GM18951 (cell line): ENCODE measurements at regions not wholly inside any gene's neighbourhood (a gene's known extent, or its start where the extent isn't known, plus 50 kb on each side); places are given as distances from the start of the nearest gene placed in this dataset.
"Not testable (repeated sequence)": the region's sequence is repeated elsewhere in the genome, so short reads cannot be mapped to it uniquely, and the experiment has no call there.

Source experiments
- POLR2A ChIP-seq: IDR thresholded peaks from 4 replicates; pipeline ENCODE4 v1.6.1; 2011; ENCODE audit warnings: mild to moderate bottlenecking; ENCODE audit not compliant: insufficient read length, insufficient read depth; ENCODE audit errors: extremely low read depth
- in situ Hi-C: fragments of 300-500 bp; cut with MboI; formaldehyde crosslinking; loops from one replicate; pipeline ENCODE4 v1.12.0; 2022; ENCODE audit warnings: low sequenced_read_pairs, mixed read lengths, inconsistent platforms; ENCODE audit not compliant: unreplicated experiment

DNA sequence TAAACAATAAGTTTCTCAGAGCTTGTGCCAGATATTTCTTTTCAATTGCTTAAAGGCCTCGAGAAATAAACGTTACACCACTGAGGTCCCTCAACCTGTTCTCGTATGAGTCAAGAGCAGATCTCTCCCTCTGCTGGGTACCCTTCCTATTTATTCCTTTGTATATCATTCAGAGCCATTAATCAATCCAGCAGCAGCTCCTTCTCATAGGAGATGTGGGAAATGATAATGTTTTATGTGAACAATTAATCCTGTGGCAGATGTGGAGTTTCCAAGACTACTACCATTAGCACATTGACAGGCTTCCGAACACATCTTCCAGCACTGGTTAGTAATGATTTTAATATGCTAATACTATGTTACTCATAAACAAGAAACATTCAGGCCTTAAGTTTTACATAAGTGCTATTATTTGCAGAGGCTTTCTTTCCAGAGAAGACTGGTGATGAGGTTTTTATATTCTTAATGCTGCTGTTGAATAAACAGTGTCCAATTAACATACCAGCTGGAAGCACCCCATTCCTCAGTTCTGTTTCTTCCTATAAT is 196.5 kb downstream of the ZNF608 start:
- in situ Hi-C loops = no loop called here
- no peak for TF ChIP-seq POLR2A

DNA sequence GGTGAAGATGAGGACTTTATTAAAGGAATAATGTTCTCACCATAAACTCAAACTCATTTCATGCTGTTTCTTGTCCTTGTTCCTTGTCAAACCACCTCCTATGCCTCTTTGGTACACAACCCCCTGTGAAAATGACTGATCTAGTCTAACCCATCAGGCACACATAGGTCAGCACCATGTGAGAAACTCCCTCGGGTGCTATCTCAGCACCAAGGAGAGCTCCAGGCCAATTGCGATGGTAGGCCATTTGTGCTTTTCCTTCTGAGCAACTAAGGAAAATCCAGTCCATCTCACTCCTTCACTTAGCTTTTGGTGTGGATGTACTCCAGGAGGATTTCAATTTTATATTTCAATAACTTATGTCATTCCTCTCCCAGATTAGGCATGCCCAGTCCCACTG is 199.8 kb downstream of the ZNF608 start:
- in situ Hi-C loops = no loop called here
- TF ChIP-seq POLR2A = no peak

DNA sequence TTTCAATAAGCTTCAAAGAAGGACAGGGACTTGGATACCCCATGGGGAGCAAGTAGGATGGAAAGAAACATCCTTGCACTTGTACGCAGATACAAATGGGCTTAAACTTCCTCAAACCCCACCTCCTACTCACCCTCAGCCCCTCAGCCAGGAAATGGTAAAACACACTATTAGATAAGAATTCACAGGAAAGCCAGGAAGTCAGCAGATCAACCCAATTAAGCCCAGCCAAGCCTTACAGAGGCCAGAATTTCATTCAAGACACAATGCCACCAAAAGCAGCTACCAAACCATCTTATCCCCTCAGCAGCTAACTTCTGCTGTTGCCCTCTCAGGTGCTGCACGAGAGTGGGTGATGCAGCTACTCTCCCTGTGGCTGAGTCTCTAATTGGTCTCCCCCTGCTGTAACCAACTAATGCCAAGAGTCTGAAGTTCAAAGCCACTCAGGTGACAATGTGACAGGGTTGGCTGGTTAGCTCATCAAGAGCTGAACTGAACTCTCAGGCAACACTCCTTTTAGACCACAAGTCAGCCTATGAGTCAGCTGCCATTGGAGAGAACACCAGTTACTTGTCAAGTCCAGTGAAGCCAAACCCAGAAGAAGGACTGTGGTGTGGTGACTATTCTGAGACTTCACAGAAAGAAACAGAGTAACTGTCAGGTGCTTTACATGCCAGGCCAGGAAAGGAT is 201.9 kb downstream of the ZNF608 start:
- in situ Hi-C loops = no loop called here

DNA sequence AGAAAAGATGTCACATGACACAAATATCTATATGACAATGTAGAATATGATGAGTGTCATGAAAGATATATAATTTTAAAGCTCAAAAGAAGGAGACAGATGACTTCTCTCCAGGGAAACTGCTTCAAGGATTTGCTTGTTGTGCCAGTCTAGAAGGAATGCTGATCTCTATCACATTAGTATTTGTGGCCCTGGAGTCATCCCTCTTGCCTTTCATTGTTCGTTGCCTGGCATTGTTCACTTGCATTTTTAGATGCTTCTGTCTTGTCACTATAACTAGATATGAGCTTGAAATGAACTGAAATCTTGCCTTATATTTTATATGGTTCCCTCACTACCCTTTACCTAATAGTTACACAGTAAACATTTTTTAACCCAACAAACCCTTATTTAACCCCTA is 207.5 kb downstream of the ZNF608 start:
- in situ Hi-C loops = no loop called here
- TF ChIP-seq POLR2A = no peak

More for the DNA sequence above, 201.9 kb downstream of the ZNF608 start:
- no peak for TF ChIP-seq POLR2A

DNA sequence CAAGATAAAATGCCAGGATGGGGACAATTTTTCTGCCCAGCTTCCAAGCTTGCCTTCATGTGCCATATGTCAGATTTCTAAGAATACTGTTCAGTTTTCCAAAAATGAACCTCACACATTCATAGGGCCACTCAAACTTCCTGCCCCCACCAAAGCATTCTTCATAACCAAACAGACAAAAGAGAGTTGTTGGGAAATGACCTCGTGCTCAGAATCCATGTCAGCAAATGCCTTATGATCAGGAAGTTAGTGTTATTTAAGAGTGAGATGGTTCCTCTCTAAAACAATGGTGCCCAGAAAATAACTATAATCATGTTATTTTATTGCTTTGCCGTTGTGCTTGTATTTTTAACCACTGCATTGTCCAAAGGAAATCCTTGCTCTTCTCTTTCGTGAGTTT is 208.2 kb downstream of the ZNF608 start:
- TF ChIP-seq POLR2A = no peak
- in situ Hi-C loops = no loop called here

DNA sequence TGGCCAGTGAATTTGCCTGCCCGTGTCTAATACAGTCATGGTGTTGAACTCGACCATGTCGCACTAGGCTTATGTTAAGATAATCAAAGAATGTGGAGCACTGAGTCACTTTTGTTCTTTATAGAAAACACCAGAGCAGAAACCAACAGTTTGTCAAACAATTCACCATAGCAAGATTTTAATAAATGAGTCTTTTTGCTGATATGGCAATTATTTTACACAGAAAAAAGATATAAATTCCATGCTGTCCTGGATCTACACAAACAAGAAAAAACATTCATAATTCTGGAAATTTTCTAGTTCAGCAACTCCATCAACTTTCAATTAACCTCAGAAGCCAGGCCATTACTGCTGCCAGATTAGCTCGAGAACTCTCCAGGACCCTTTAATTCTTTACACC is 208.9 kb downstream of the ZNF608 start:
- in situ Hi-C loops = no loop called here
- no peak for TF ChIP-seq POLR2A

DNA sequence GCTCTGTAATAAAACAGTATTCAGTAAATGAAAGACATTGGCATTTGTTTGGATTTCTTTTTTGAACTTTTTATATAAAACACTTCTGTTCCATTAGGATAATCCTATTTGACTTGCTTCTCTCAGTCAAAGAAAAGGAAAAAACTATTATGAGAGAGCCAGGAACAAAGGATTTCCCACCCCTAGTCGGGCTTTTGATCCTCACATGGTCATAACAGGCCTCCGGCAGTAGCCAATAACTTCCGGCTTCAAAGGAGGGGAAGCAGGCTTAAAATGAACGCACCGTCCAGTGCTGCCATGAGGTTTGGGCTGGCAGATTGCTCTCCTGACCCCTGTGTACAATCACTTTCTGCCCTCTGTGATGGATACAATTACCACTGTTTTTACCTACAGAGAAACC is 209.3 kb downstream of the ZNF608 start:
- no peak for TF ChIP-seq POLR2A
- in situ Hi-C loops = no loop called here

DNA sequence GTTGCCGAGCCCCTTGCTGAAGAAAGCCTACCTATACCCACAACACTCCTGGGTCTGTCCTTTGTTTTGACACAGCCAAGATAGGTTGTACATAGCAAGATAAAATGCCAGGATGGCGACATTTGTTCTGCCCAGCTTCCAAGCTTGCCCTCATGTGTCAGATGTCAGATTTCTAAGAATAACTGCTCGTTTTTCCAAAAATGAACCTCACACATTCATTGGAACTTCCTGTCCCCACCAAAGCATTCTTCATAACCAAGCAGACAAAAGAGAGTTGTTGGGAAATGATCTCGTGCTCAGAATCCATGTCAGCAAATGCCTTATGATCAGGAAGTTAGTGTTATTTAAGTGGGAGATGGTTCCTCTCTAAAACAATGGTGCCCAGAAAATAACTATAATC is 210.1 kb downstream of the ZNF608 start:
- no peak for TF ChIP-seq POLR2A
- in situ Hi-C loops = no loop called here

DNA sequence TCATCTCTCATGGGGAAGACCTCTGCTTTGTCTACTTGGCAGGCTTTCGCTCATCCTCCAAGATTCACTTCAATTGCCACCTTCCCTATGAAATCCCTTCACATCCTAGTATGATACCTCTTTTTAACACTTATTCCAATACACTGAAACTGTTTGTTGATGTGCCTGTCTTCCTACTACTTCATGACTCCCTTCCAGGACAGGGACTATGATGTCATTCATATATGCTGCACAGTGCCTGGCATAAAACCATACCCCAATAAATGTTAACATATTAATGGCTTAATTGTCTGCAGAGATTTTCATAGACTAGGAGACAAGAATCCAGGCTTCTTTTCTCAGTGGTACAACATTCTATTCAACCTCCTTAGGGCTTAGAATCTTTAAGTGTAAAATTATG is 215.5 kb downstream of the ZNF608 start:
- TF ChIP-seq POLR2A = no peak
- in situ Hi-C loops = no loop called here

DNA sequence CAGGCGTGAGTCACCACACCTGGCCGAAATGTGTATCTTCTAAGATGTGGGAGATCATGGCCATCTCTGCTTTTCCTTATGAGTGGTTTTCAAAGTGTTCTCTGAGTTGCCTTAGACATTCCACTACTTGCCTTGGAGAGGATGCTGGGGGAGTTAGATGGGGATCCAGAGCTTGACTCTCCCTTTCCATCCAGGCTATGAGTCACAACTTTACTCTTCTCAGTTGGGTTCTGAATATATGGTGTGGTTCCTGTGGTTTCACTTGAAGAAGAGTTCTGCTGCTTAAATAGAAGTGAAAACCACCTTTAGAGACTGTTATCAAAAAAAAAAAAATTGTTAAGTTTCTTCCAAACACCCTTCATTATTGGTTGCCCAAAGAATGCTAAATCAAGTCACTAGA is 217.6 kb downstream of the ZNF608 start:
- TF ChIP-seq POLR2A = no peak
- in situ Hi-C loops = no loop called here

DNA sequence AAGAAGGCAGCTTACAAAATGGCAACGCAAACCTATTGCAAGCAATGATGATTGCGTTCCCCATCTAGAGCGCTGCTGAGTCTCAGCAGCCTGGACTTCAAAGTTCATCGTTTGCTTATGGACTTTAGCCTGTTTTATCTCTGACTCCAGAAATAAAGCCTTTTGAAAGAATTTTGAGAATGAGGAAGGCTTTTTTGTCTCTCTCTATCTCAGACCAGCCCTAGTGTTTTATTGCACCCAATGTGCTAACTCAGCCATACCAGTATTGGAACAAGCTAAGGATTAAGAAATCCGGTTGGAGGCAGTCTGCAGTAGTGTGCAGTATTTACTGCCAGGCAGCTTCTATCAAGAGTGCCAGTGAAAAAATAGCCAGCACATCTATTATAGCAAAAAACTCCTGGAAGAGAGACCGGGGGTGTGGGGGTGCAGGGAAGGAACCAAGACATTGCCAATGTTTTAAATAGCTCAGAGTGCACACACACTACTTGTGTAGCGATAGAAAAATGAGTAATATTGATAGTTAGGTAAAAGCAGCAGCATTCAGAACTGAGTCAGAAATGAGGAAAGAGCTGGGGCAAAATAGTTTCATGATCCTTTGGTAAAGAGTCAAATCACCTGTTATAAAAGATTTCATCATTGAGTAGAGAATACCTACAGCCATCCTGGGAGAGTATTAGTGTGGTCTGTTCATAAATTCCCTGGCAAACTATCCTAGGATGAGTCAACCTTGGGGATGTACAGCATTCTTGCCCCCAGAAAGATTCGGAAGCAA is 219.0 kb downstream of the ZNF608 start:
- in situ Hi-C loops = no loop called here
- no peak for TF ChIP-seq POLR2A

DNA sequence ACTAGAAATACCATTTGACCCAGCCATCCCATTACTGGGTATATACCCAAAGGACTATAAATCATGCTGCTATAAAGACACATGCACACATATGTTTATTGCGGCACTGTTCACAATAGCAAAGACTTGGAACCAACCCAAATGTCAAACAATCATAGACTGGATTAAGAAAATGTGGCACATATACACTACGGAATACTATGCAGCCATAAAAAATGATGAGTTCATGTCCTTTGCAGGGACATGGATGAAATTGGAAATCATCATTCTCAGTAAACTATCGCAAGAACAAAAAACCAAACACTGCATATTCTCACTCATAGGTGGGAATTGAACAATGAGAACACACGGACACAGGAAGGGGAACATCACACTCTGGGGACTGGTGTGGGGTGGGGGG is 220.4 kb downstream of the ZNF608 start:
- in situ Hi-C loops = not testable (repeated sequence)

DNA sequence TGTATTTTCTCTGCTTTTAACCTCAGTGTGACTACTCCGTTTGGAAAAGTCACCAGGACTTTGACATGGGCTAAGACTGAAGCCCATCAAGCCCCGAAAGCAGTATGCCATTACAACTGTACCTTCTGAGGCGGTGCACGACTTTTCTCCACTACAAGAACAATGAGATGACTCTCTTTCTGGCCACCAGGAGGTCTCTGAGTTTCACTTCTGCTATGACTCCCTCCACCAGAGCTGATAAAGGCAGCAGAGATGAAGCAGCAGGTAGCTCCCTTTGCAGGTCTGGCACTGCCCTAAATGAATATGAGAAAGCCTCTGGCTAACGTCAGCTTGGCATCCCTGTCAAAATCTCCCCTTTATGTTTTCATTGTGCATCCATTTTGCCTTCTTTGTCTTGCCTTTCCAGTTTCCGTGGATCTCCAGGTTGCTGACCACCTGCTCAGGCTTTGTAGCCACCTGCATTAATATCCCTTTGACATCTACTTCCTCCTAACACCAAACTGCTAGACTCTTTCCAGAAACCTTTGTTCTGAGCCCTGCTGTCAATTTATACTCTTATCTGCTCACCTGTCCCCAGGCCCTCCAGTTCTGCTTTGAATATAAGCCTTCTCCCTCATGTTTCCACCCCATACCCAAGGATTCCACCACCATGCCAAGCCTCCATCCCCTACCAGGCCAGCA is 221.7 kb downstream of the ZNF608 start:
- no peak for TF ChIP-seq POLR2A
- in situ Hi-C loops = no loop called here
